ENCODE measurements at regions not wholly inside any gene's neighbourhood (a gene's known extent, or its start where the extent isn't known, plus 50 kb on each side); places are given as distances from the start of the nearest gene placed in this dataset.

DNA sequence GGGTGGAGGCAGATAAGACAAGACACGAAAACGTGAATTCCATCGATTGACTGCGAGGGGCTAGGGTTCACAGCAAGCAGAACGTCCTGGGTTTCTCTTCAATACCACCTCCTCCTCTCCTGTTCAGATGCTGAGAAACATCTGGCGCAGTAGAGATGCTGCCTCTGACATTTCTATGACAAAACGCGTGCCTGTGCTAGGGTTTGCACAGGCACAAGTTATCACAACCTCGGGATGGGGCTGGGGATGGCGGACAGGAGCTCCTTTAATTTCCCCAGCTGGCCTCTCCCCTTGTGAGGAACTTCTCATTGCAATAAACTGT is 99.8 kb upstream of the SVIL start:
- Histone ChIP-seq H3K4me3 (ENCODE audit: control extremely low read depth in 1 of 5, extremely low read depth in 1 of 5, insufficient read depth in 1 of 5, low read depth in 2 of 5, low read length in 4 of 5) (peak overlapping the region in 4 of 5 experiments; percentile 47 to 74 (median 55)), H3K4me1 (ENCODE audit: control insufficient read depth in 2 of 2, insufficient read depth in 2 of 2, low read length in 2 of 2) (peaks cover 15% of the 10 kb centered on the region in 2 donors), H4K20me1 (ENCODE audit: control insufficient read depth, insufficient read depth, low read length, poor library complexity, severe bottlenecking) (no peaks in the 10 kb centered on the region), H3K36me3 (replicated peaks in 1 of 2; ENCODE audit: control extremely low read depth in 1 of 2, control insufficient read depth in 1 of 2, extremely low read depth in 1 of 2, insufficient read depth in 2 of 2, low read length in 1 of 2) (no peaks in the 10 kb centered on the region), H3K4me2 (replicated peaks; ENCODE audit: low read depth, low read length, poor library complexity, severe bottlenecking) (peak overlapping the region; percentile 75), H3K27me3 (replicated peaks in 1 of 4; ENCODE audit: control extremely low read depth in 1 of 4, control insufficient read depth in 3 of 4, insufficient read depth in 4 of 4, low read length in 3 of 4) (peaks cover 0 to 18% (median 6%) of the 10 kb centered on the region in 4 experiments), H3K79me2 (ENCODE audit: control insufficient read depth, insufficient read depth, low read length) (no peaks in the 10 kb centered on the region), H3K27ac (ENCODE audit: low read length in 2 of 2) (no peak overlapping the region), H2AFZ (ENCODE audit: insufficient read depth, low read depth, low read length, poor library complexity, severe bottlenecking) (peak overlapping the region; percentile 68), H3K9me3 (ENCODE audit: control extremely low read depth in 1 of 3, control insufficient read depth in 2 of 3, insufficient read depth in 1 of 3, low read length in 2 of 3) (peaks cover 0 to 10% (median 0%) of the 10 kb centered on the region in 3 donors), H3K9ac (ENCODE audit: low read length) (peak overlapping the region; percentile 48)
- H3K4me1 Mint-ChIP-seq: peaks cover 13% of the 10 kb centered on the region
- ChIA-PET POLR2A (no interaction called here), CTCF (interaction anchor here (0.6 kb wide), 1 partner anchor 12 kb away, joined by 3 read pairs; no protein-coding TSS in a partner anchor)
- TF ChIP-seq, protein P1, sequence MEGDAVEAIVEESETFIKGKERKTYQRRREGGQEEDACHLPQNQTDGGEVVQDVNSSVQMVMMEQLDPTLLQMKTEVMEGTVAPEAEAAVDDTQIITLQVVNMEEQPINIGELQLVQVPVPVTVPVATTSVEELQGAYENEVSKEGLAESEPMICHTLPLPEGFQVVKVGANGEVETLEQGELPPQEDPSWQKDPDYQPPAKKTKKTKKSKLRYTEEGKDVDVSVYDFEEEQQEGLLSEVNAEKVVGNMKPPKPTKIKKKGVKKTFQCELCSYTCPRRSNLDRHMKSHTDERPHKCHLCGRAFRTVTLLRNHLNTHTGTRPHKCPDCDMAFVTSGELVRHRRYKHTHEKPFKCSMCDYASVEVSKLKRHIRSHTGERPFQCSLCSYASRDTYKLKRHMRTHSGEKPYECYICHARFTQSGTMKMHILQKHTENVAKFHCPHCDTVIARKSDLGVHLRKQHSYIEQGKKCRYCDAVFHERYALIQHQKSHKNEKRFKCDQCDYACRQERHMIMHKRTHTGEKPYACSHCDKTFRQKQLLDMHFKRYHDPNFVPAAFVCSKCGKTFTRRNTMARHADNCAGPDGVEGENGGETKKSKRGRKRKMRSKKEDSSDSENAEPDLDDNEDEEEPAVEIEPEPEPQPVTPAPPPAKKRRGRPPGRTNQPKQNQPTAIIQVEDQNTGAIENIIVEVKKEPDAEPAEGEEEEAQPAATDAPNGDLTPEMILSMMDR (IDR thresholded peaks at IDR 0.05): no peak
- TF ChIP-seq EZH2 (IDR thresholded peaks at IDR 0.05; ENCODE audit: borderline replicate concordance, insufficient read depth, low read depth, low read length, poor library complexity, severe bottlenecking): no peak
- peak overlapping the region; percentile 74 for H3K4me3 Mint-ChIP-seq
- no peaks in the 10 kb centered on the region for H3K9me3 Mint-ChIP-seq (ENCODE audit: insufficient read depth)
- H3K27ac Mint-ChIP-seq: no peak overlapping the region
- DNase-seq (peak; percentile 4), ATAC-seq (ENCODE audit: low read depth) (no peak)
- peaks cover 36% of the 10 kb centered on the region for H3K27me3 Mint-ChIP-seq
- 43% methylated on average over 10 of the region's 10 CpGs for WGBS (ENCODE audit: insufficient coverage)
- intact Hi-C loops (cut with micrococcal nuclease): no loop called here

DNA sequence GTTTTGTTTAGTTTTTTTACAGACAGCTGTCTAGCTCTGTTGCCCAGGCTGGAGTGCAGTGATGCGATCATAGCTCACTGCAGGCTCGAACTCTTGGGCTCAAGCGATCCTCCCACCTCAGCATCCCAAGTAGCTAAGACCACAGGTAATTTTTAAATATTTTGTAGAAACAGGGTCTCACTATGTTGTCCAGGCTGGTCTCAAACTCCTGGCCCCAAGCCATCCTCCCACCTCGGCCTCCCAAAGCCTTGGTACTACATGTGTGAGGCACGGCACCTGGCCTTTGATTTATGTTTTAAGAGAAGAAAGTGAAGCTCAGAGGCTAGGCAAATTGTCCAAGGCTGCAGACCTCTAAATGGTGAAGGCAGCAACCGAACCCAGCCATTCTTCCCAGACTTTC is 98.6 kb upstream of the SVIL start:
- intact Hi-C loops (cut with micrococcal nuclease): no loop called here
- Mint-ChIP-seq H3K9me3 (ENCODE audit: insufficient read depth) (no peaks in the 10 kb centered on the region), H3K27ac (no peak overlapping the region), H3K4me3 (no peak overlapping the region), H3K27me3 (peaks cover 31% of the 10 kb centered on the region), H3K4me1 (peaks cover 13% of the 10 kb centered on the region)
- no peak overlapping the region for H3K4me2 ChIP-seq (replicated peaks; ENCODE audit: low read depth, low read length, poor library complexity, severe bottlenecking)
- WGBS (ENCODE audit: insufficient coverage): 92% methylated on average over 1 of the region's 6 CpGs
- no peak for ATAC-seq (ENCODE audit: low read depth)
- no peaks in the 10 kb centered on the region for H4K20me1 ChIP-seq (ENCODE audit: control insufficient read depth, insufficient read depth, low read length, poor library complexity, severe bottlenecking)
- TF ChIP-seq, protein P1 (IDR thresholded peaks at IDR 0.05): no peak
- no peak for TF ChIP-seq EZH2 (IDR thresholded peaks at IDR 0.05; ENCODE audit: borderline replicate concordance, insufficient read depth, low read depth, low read length, poor library complexity, severe bottlenecking)
- peaks cover 0 to 18% (median 6%) of the 10 kb centered on the region in 4 experiments for H3K27me3 ChIP-seq (replicated peaks in 1 of 4; ENCODE audit: control extremely low read depth in 1 of 4, control insufficient read depth in 3 of 4, insufficient read depth in 4 of 4, low read length in 3 of 4)
- ChIA-PET CTCF (no interaction called here), POLR2A (no interaction called here)
- no peak overlapping the region for H3K27ac ChIP-seq (ENCODE audit: low read length in 2 of 2)
- H3K4me1 ChIP-seq (ENCODE audit: control insufficient read depth in 2 of 2, insufficient read depth in 2 of 2, low read length in 2 of 2): peaks cover 15% of the 10 kb centered on the region in 2 donors
- H3K9ac ChIP-seq (ENCODE audit: low read length): no peak overlapping the region
- peaks cover 0 to 10% (median 0%) of the 10 kb centered on the region in 3 donors for H3K9me3 ChIP-seq (ENCODE audit: control extremely low read depth in 1 of 3, control insufficient read depth in 2 of 3, insufficient read depth in 1 of 3, low read length in 2 of 3)
- no peaks in the 10 kb centered on the region for H3K79me2 ChIP-seq (ENCODE audit: control insufficient read depth, insufficient read depth, low read length)
- H2AFZ ChIP-seq (ENCODE audit: insufficient read depth, low read depth, low read length, poor library complexity, severe bottlenecking): no peak overlapping the region
- no peaks in the 10 kb centered on the region for H3K36me3 ChIP-seq (replicated peaks in 1 of 2; ENCODE audit: control extremely low read depth in 1 of 2, control insufficient read depth in 1 of 2, extremely low read depth in 1 of 2, insufficient read depth in 2 of 2, low read length in 1 of 2)
- DNase-seq: no peak
- H3K4me3 ChIP-seq (ENCODE audit: control extremely low read depth in 1 of 5, extremely low read depth in 1 of 5, insufficient read depth in 1 of 5, low read depth in 2 of 5, low read length in 4 of 5): no peak overlapping the region

Data from B cell (primary cell).